ENCODE measurements at regions not wholly inside any gene's neighbourhood (a gene's known extent, or its start where the extent isn't known, plus 50 kb on each side); places are given as distances from the start of the nearest gene placed in this dataset.

- DNase-seq (no peak), ATAC-seq (ENCODE audit: poor library complexity) (no peak)
- no peak overlapping the region for H3K27ac ChIP-seq (ENCODE audit: low read depth in 1 of 2, low read length in 2 of 2)
- H3K4me1 ChIP-seq (ENCODE audit: insufficient read depth, low read length): no peaks in the 10 kb centered on the region
- Mint-ChIP-seq H3K27ac (no peak overlapping the region), H3K27me3 (peaks cover 9% of the 10 kb centered on the region), H3K36me3 (ENCODE audit: low read depth) (no peaks in the 10 kb centered on the region), H3K9me3 (no peaks in the 10 kb centered on the region), H3K4me3 (no peak overlapping the region), H3K4me1 (ENCODE audit: low read depth) (no peaks in the 10 kb centered on the region)
- peaks cover 0 to 3% of the 10 kb centered on the region in 2 experiments for H3K27me3 ChIP-seq (ENCODE audit: control insufficient read depth in 1 of 2, insufficient read depth in 2 of 2, low read length in 2 of 2)
- intact Hi-C loops (cut with DNase I, micrococcal nuclease): no loop called here
- H3K36me3 ChIP-seq (ENCODE audit: insufficient read depth, low read length): no peaks in the 10 kb centered on the region
- H3K9me3 ChIP-seq (ENCODE audit: control insufficient read depth in 1 of 2, insufficient read depth in 1 of 2, low read length in 2 of 2): no peaks in the 10 kb centered on the region
- ChIA-PET CTCF (no interaction called here), POLR2A (no interaction called here)
- H3K4me3 ChIP-seq (ENCODE audit: low read length): no peak overlapping the region
- TF ChIP-seq, protein P1, sequence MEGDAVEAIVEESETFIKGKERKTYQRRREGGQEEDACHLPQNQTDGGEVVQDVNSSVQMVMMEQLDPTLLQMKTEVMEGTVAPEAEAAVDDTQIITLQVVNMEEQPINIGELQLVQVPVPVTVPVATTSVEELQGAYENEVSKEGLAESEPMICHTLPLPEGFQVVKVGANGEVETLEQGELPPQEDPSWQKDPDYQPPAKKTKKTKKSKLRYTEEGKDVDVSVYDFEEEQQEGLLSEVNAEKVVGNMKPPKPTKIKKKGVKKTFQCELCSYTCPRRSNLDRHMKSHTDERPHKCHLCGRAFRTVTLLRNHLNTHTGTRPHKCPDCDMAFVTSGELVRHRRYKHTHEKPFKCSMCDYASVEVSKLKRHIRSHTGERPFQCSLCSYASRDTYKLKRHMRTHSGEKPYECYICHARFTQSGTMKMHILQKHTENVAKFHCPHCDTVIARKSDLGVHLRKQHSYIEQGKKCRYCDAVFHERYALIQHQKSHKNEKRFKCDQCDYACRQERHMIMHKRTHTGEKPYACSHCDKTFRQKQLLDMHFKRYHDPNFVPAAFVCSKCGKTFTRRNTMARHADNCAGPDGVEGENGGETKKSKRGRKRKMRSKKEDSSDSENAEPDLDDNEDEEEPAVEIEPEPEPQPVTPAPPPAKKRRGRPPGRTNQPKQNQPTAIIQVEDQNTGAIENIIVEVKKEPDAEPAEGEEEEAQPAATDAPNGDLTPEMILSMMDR (IDR thresholded peaks at IDR 0.05): no peak
Observed at GRCh38 chr18:47682876-47683275, 247.6 kb downstream of the SMAD2 start.

DNA sequence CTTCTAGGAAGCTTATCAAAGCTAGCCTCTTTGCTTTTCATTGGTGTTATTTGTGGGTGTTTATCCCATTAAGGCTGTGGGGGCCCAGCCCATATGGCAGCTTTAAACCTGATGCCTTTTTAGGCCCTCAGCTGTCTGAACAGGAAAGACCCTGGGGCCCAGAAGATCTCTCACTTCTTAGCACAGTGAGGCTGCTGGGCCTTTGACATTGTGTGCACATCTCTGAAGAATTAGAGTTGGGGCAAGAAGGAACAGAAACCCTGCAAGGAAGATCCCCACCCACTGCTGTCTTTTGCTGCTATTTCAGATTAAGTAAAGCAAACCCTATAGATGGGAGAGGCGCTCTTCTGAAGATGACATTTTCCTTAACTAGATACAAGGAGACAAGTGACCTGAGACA lies 250.0 kb downstream of the SMAD2 start:
- Mint-ChIP-seq H3K27me3 (no peaks in the 10 kb centered on the region), H3K4me3 (no peak overlapping the region), H3K9me3 (no peaks in the 10 kb centered on the region), H3K4me1 (ENCODE audit: low read depth) (no peaks in the 10 kb centered on the region), H3K36me3 (ENCODE audit: low read depth) (no peaks in the 10 kb centered on the region), H3K27ac (no peak overlapping the region)
- ATAC-seq (ENCODE audit: poor library complexity): no peak
- Histone ChIP-seq H3K9me3 (ENCODE audit: control insufficient read depth in 1 of 2, insufficient read depth in 1 of 2, low read length in 2 of 2) (peaks cover 0 to 4% of the 10 kb centered on the region in 2 experiments), H3K4me3 (ENCODE audit: low read length) (no peak overlapping the region), H3K36me3 (ENCODE audit: insufficient read depth, low read length) (no peaks in the 10 kb centered on the region), H3K4me1 (ENCODE audit: insufficient read depth, low read length) (no peaks in the 10 kb centered on the region), H3K27me3 (ENCODE audit: control insufficient read depth in 1 of 2, insufficient read depth in 2 of 2, low read length in 2 of 2) (no peaks in the 10 kb centered on the region), H3K27ac (ENCODE audit: low read depth in 1 of 2, low read length in 2 of 2) (no peak overlapping the region)
- DNase-seq: no peak
- TF ChIP-seq, protein P1 (IDR thresholded peaks at IDR 0.05): no peak
- intact Hi-C loops (cut with DNase I, micrococcal nuclease): no loop called here
- CTCF ChIA-PET: no interaction called here
- POLR2A ChIA-PET: no interaction called here

GRCh38 chr18:47679864-47680263 lies 250.6 kb downstream of the SMAD2 start:
- CTCF ChIA-PET: no interaction called here
- no peaks in the 10 kb centered on the region for H3K4me1 ChIP-seq (ENCODE audit: insufficient read depth, low read length)
- peaks cover 0 to 4% of the 10 kb centered on the region in 2 experiments for H3K9me3 ChIP-seq (ENCODE audit: control insufficient read depth in 1 of 2, insufficient read depth in 1 of 2, low read length in 2 of 2)
- POLR2A ChIA-PET: no interaction called here
- H3K27me3 ChIP-seq (ENCODE audit: control insufficient read depth in 1 of 2, insufficient read depth in 2 of 2, low read length in 2 of 2): no peaks in the 10 kb centered on the region
- Mint-ChIP-seq H3K36me3 (ENCODE audit: low read depth) (no peaks in the 10 kb centered on the region), H3K27ac (no peak overlapping the region), H3K27me3 (no peaks in the 10 kb centered on the region), H3K9me3 (no peaks in the 10 kb centered on the region), H3K4me1 (ENCODE audit: low read depth) (no peaks in the 10 kb centered on the region), H3K4me3 (no peak overlapping the region)
- intact Hi-C loops (cut with DNase I, micrococcal nuclease): no loop called here
- no peak for DNase-seq
- no peak overlapping the region for H3K4me3 ChIP-seq (ENCODE audit: low read length)
- no peak overlapping the region for H3K27ac ChIP-seq (ENCODE audit: low read depth in 1 of 2, low read length in 2 of 2)
- ATAC-seq (ENCODE audit: poor library complexity): no peak
- H3K36me3 ChIP-seq (ENCODE audit: insufficient read depth, low read length): no peaks in the 10 kb centered on the region
- TF ChIP-seq, protein P1 (IDR thresholded peaks at IDR 0.05): no peak
